G401.6 (cell line): ENCODE measurements at regions not wholly inside any gene's neighbourhood (a gene's known extent, or its start where the extent isn't known, plus 50 kb on each side); places are given as distances from the start of the nearest gene placed in this dataset.
"Not testable (repeated sequence)": the region's sequence is repeated elsewhere in the genome, so short reads cannot be mapped to it uniquely, and the experiment has no call there.

Source experiments
- FAIRE-seq: peaks from 2 replicates; lab custom pipeline; 2012; peaks lifted over from hg19 to GRCh38; lab: Jason Lieb, UNC

DNA sequence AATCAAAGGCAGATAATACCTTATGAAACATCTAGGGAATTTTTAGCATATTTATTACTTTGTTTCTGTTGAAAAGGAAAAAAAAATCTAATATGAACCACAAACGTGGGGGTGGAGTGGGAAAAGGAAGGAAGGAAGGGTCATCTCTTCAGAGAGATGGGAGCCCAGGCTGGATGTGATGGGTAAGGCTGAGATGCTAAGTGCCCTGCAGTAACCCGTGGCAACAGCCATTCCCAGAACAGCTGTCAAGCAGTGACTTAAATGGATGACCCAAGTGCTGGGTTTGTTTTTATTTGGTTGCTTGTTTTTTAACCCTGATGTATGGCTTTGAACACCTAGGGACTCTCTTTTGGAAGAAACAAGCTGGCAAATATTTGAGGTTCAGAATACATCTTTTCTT, 50.7 kb upstream of the KLF7 start:
- no peak for FAIRE-seq

DNA sequence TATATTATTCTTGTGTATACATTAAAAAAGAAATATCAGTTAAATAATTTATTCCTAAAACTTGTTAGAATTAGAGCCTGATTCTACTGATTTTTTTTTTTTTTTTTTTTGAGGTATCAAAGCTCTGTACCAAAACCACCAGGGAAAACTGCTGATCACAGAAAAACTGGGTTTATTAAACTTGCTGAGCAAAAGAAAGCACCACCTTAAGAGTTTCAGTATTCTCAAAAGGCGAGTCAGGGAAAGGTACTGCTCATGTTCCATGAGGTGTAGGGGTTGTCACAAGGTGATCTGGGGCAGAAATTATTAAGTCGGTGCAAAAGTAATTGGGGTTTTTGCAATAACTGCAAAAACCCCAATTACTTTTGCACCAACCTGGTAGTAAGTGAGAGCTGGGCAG, 51.7 kb upstream of the KLF7 start:
- no peak for FAIRE-seq

DNA sequence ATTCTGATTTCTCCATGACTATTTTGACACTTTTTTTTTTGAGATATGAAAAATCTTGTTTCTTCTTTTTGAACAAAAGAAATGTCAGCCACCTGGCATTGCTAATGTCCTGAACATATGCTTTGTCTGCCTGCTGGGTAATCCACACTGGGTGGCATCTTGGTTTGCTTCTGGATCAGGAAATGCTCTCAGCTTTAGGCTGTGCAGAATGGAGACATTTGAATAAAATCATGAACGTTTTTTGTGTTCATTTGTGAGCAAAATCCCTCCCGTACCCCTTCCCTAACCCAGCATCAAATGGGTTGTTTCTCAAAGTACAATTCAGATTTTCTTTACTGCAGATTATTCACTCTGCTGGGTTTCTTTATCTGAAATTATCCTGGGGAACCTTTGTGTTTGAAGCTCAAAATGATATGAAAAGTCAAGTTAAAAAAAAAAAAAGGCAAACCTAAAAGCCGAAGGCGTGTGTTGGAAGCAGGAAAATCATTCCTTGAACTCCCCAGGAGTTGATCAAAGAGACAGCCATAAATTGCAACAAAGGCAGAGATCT, 53.4 kb upstream of the KLF7 start:
- FAIRE-seq: no peak

DNA sequence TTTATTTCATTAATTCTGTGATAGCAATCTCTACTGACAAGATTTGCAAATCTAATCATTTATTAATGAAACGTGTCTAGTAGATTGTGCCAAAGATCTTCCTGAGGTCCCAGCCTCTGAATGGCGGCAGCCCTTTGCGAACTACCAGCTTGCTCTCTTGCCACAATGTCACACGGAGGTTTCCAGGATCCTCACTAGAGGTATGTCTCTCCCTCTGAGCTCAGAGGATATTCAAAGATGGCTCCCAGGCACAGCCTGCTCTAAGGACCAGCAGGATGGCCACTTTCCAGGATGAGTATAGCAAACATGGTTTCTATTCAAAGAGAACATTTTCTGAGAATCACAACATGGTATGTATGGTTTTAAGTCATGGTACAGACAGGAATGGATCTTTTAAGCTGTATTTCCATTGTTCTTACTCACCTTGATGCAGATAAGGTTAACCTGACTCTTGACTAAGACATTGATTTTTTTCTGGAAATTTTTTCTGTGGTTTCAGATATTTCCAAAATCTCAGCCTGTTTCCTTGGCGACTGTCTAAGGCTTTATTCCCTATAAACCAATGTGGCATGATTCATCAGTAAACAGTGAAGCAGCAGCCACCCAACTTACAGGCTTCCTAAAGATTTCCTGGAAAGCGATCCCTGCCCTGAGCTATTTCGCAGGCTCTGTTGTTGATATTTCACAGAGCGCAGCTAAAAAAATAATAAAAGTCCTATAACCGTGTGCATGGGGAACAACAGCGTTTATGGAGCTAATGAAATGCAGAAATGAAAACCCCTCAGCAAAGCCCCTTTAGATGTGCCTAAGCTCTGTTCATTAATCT, 54.1 kb upstream of the KLF7 start:
- FAIRE-seq: no peak

DNA sequence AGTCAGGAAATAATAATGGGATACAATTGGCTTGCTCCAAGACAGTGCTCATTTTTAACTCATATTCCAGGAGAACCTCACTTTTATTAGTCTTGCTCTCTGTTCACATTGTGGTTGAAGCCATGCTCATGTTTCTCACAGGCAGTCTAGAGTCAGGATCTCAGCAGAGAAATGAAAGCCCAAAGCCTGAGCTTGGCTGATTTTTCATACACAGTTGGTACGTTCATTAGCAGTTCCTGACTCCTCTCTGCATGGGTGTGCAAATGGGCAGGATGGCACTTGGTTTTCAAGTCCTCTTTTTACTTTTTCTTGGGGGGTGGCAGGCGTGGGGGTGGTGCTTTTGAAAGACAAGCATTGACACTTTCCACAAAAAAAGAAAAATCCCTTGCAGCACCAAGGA, 56.0 kb upstream of the KLF7 start:
- FAIRE-seq: no peak

DNA sequence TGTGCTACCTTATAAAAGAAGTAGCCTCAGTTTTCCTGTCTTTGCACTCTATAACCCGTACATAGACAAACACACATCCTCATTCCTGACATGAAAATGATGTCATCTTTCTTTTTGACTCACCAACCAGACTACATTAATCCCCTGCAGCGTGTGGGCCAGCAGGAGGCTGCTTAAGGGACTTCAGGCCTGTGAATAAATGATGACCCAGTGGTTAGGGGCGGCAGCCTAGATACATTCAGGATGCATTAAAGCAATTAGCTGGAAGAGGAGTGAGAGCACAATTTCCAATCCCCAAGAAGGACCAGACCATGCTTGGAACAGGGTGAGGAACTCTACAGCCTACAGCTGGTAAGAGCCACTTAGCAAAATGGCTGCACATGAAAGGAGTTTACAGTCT, 57.3 kb upstream of the KLF7 start:
- FAIRE-seq: no peak

DNA sequence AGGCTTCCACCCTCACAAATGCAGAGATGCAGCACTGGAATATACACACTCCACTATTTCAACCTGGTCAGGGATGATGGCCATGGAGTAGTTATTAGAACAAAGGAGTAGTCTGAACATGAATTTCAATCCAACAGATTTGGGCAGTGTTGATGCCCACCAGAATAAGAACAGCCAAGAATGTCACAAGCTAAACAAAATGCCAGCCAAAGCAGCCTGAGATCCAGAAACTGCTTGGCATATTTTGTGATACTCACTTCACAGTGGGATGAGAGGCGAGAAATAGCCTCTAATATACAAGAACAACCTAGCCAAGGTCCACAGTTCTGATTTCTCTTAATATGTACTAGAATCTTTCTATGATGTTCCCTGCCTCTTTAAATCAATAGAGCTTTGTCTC, 58.6 kb upstream of the KLF7 start:
- FAIRE-seq: no peak

DNA sequence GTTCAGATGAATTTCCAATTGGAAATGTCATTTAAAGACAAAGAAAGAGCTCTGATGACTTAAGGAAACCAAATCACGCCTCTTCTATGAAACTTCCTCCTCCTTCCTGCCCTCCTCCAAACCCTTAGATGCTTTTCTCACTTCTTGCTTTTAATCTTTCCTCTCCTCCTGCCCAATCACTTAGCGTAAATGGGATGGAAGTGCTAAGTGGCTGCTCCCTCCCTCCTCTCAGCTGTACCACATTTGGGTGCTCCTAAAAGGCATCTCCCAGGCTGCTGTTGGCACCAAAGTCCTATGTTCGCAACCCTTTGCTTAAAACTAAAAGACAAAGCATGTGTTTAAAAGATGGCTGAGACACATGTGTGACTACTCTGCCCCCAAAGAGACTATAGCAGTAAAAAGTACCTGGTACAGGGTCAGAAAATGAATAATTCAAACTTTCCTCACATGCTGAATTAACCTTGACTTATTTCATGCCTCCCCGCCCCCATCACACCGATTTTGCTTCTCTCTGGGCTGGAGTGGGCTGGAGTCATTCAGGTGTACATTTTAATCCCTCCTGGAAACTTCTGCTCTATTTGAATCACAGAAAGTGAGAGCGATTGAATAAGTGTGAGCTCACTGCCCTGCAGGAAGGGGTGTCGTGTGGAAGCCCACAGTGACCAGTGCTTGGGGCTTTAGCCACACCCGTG, 59.2 kb upstream of the KLF7 start:
- FAIRE-seq: no peak

DNA sequence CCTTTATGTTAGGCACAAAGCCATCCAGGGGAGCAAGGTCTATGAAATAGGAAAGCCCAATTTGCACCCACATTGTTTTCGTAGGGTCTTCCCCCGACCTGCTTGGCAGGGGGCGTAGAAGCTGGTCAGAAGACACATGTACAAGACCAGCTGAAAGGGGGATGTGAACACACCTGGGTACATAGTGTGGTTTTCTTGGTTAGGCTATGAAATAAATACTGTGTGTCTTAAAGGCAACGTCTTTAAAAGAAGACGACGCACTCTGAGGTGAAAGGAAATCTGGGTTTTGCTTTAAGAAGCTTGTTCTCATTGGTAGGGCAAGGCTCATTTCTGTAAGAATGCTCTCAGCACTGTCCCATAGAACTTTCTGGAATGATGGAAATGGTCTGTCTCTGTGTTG, 60.0 kb upstream of the KLF7 start:
- FAIRE-seq: no peak

DNA sequence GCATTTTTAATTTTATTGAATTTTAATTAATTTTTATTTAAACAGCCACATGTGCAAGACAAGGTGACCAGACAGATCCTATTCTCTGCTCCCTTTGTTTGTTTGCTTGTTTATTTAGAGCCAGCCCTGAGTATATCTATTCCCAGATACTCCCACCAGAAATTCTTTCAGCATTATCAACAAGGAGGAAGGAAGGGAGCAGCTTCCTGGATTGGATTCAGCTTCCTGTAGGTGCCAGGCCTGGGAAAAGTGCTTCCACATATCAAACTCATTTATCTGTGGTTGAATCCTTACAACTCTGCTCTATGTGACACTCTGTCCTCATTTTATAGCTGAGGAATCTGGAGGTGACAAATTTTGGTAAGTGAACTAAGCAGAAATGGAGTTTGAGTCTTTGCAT, 60.5 kb upstream of the KLF7 start:
- no peak for FAIRE-seq

DNA sequence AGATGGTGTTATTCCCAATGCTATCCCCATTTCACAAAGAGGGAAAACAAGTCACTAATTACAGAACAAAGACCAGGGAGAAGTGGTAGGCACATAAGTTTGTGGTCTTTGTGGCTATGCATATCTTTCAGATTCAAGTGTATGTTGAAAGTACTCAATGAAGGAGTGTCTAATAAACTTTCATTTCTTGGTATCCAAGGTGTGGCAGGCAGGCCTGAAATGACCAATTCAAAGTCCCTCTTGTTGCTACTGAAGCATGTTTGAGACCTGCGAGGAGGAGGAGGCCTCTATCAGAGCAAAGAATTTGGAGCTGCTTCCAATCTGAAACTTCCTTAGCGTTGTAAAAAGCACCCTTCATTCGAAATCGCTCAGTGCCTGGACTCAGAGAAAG, 60.9 kb upstream of the KLF7 start:
- FAIRE-seq: no peak

DNA sequence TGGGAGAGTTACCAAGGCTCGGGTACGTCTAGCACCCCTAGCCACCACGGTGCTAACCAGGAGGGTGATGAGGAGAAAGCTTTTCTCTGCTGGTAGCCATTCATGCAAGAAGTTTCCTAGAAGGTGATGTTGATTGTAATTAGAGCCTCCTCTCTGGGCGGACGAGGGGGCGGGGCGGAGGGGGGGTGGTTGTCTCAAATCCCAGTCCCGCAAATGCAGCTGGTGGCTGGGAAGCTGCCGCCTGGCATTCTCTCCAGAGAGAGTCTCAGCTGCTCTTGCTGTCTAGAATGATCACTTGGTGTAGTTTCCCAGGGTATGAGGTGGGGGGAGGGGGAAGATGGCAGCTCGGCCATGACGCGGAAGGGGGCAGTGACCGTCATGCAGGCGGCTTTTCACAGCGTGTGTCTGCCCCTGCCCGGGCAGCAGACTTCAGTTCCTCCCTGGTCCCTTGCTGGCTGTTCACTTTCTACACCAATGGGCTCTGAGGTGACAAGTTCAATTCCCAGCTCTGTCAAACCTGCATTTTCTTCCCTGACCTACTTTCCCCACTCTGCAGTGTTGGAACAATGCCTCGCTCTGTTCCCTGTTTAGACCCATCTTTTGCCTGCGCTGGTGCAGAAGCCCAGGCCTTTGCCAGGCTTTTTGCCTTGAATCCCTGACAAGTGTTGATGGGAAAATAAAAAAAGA, 61.5 kb upstream of the KLF7 start:
- no peak for FAIRE-seq

DNA sequence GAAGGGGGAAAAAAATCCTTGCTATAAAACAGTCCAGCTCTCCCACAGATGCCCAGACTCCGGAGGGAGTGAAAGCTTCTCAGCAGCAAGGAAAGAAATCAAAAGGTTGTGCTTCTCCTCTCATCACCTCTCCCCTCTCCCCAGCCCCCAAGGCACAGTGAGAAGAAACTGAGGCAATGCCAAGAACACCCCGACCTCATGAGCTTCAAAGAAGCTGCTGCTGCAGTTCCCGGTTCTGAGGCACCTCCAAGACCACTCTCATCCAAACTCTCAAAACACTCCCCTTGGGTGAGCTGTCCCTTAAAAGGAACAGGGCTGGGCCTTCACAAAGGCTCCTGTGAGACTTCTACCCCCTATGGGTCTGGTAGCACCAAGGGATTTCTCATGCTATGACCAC, 62.0 kb upstream of the KLF7 start:
- FAIRE-seq: no peak

DNA sequence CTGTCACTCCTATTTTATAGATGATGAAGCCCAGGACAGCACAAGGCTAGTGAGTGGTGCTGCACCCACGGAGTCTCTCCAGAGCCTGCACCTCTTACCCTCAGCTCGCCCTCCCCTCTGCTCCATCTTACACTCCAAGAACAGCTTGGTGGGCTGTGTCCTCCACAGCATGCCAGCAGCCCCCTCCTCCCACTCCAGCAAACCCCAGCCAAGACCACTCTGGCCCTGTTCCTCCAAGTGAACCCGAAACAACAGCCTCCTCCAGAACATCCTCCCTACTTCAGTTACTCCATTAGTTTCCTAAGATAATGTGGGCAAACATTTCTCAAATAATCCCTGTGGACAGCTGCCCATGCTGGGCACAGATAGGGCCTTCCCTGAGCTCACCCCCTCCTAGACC, 62.7 kb upstream of the KLF7 start:
- FAIRE-seq: no peak

DNA sequence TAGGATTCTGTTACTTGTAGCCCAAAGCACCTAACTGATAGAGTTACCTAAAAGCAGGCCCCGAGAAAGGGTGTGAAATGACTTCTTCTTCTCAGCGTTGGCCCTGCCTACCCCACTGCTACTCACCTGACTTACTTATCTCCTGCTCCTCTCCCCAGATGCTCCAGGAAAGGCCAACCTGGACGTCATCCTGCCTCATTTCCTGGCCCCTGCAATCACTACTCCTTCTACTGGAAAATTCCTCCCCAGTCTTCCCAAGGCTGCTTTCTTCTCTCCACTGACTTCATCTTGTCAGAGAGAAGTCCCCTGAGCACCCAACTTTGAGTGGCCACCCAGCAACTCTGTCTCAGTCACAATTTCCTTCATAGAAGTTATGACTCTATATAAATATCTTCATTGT, 63.4 kb upstream of the KLF7 start:
- FAIRE-seq: no peak

DNA sequence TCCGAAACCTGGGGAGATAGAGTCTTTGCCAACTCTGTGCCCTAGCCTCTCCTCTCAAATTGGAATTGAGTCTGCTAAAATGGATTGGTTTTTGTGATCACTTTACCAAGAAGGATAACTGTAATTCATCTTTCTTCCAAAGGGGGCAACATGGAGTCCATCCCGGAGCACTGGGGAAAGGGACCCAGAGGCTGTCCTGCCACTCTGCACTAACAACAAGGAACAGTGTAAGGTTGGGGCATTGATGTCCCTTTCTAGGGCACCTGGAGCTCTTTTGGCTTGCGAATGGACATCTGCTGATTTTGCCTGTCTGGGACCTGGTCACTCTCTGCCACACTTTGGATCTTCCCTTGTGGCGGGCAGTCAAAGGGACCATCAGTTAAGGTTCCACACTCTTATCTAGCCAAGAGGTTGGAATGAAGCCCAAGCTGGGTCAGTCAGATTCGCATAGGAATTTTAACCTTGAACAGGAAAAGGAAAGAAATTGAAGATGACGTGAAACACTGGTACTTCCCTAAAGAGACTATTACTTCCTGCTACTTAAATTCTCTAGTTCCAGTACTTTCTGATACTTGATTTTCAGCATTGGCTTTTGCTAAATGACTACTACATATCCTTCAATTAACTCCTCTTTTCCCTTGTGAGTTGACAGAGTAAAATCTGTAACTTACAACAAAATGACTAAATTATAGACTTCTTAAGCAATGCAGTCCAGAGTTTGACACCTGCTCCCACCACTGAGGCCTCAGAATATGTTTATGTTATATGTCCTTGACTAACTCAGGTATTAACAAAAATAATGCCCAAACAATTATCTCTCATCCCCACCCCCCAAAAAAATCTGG, 64.7 kb upstream of the KLF7 start:
- peak; percentile 58 for FAIRE-seq

DNA sequence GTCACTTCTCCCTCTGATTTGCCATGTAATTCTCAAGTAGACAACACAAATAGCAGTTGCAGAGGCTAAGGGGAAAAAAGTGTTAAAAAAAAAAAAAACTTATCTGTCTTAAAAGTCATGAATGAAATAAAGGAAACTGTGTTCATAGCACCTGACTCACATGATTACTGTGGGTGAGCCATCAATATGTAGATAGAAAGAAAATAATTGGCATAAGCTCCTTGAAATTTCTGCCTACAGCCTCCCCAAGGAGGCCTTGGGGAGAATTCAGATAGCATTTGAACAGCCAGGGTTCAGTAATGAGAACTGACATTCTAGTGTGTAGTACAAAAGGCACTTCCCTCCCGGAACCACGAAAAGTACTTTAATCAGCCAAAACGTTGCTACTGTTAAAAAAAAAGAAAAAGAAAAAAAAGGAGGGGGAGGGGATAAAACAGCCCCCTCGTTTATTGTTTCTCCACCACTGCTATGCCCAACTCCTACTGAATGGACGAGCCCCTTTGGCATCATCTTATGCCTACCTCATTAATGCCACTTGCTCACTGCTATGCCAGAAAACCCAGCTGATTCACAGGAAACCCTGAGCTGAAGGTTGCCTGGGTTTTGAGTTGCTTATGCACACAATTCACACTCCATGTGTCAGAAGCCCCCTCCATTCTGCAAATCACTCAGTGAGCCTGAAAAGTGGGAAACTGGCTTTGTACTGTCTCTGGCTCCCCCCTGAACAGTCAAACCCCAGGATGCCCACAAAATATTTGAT, 65.5 kb upstream of the KLF7 start:
- FAIRE-seq: no peak

DNA sequence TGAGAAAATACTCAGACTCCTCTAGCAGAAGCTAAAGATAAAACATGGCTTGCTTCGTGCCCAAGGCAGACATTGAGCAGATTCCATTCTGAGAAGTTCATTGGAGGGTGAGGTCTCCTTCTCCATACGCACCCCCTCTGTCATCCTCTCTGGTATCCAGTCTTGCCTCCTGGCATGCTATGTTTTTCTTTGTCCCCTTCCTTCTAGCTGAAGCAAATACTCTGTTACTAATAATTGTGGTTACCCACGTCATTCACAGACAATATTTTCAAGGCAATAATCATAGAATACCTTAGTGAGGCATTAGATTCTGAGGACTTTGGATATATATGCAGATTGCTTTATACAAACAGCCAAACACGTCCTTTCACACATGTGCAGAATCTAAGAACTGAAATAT, 66.2 kb upstream of the KLF7 start:
- no peak for FAIRE-seq

DNA sequence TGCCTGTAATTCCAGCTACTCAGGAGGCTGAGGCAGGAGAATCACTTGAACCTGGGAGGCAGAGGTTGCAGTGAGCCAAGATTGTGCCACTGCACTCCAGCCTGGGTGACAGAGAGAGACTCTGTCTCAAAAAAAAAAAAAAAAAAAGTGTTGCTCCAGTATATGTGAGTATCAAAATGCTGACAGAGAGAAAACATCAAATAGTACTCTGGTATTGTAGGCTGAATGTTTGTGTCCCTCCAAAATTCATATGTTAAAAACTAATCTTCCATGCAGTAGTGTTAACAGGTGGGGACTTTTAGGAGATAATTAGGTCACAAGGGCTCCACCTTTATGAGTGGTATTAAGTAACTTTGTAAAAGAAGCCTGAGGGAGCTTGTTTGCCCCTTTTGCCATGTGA, 67.4 kb upstream of the KLF7 start:
- not testable (repeated sequence) for FAIRE-seq

DNA sequence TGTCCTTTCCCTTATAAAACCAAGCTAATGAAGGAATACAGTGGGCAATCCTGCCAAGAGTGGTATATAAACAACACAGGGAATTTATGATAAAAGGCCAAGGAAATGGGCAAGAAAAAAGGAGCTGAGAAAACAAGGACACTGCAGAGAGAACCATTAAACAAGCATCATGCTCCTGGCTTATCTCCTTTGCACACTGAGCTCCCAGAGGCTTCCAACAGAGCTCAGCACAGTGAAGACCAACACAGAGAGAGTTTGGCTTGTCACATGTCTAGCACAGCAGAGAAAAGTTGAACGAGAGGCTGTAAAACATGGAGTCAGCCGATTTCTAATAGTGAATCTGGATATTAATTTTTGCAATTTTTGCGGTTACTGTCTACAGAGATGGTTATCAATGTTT, 68.0 kb upstream of the KLF7 start:
- FAIRE-seq: no peak

DNA sequence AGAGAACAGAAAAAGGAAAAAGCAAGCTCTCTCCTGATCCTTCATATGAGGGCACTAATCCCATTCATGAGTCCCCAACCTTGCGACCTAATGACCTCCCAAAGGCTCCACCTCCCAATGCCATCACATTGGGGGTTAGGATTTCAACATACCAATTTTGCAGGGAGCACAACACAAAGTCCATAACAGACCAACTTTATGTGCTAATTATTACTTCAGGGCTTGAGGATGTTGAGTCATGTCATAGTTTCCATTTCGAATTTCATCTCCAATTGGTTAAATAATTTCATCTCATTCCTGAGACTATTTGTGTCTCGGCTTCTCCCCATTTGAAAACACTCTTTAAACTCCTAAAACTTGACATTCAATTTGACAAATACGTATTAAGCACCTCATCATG, 69.9 kb upstream of the KLF7 start:
- no peak for FAIRE-seq
